ENCODE measurements at regions not wholly inside any gene's neighbourhood (a gene's known extent, or its start where the extent isn't known, plus 50 kb on each side); places are given as distances from the start of the nearest gene placed in this dataset.

DNA sequence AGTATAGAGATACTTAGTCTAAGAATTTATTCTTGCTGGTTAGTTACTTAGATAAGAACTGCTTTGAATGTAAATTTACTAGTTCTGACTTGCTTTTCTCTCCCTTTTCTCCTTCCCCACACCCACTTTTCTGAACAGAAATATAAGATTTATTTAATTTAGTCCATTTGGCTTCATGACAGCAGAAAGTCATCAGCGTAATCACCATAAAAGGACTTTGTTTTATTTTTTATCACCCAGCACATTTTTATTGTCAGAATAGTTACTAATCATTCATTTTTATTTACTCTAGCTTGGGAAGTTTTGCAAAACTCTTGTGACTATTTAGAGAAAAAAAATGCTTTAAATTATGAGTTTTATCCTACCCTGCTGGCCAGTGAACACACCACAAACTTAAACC, 197.2 kb downstream of the CHRM3 start:
- no peaks in the 10 kb centered on the region for H3K27me3 ChIP-seq
- H3K4me3 ChIP-seq, result no peak overlapping the region
- ATAC-seq, result no peak
- TF ChIP-seq, protein P1, sequence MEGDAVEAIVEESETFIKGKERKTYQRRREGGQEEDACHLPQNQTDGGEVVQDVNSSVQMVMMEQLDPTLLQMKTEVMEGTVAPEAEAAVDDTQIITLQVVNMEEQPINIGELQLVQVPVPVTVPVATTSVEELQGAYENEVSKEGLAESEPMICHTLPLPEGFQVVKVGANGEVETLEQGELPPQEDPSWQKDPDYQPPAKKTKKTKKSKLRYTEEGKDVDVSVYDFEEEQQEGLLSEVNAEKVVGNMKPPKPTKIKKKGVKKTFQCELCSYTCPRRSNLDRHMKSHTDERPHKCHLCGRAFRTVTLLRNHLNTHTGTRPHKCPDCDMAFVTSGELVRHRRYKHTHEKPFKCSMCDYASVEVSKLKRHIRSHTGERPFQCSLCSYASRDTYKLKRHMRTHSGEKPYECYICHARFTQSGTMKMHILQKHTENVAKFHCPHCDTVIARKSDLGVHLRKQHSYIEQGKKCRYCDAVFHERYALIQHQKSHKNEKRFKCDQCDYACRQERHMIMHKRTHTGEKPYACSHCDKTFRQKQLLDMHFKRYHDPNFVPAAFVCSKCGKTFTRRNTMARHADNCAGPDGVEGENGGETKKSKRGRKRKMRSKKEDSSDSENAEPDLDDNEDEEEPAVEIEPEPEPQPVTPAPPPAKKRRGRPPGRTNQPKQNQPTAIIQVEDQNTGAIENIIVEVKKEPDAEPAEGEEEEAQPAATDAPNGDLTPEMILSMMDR (IDR thresholded peaks at IDR 0.05), result no peak
- intact Hi-C loops (cut with DNase I), result no loop called here
- H3K4me1 ChIP-seq, result no peaks in the 10 kb centered on the region
- H3K36me3 ChIP-seq, result no peaks in the 10 kb centered on the region
- DNase-seq, result no peak
- H3K9me3 ChIP-seq, result no peaks in the 10 kb centered on the region
- no peak overlapping the region for H3K27ac ChIP-seq

DNA sequence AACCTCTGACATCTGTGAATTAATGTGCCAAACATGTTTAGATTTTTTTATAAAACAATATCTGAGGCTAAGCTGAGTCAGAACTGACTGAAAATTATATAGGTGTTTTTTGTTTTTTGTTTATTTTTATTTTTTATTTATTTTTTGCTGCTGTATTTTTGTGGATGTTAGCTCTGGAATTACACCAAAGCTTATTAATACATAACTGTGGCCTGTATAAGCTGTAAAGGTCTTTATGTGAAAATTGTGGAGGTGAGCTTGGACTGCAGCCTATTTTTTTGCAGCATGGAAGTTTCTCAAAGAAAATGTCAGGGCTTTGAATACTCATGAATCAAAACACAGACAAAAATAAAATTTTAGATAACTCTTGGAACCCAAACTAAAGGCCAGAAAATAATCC, 199.8 kb downstream of the CHRM3 start:
- no peak overlapping the region for H3K27ac ChIP-seq
- ATAC-seq, result no peak

GRCh38 chr1:239587066-239587465, 200.7 kb downstream of the CHRM3 start:
- DNase-seq (no peak), ATAC-seq (peak; percentile 53)
- intact Hi-C loops (cut with DNase I), result no loop called here
- Histone ChIP-seq H3K4me1 (no peaks in the 10 kb centered on the region), H3K4me3 (no peak overlapping the region), H3K36me3 (no peaks in the 10 kb centered on the region), H3K27ac (no peak overlapping the region), H3K27me3 (no peaks in the 10 kb centered on the region), H3K9me3 (no peaks in the 10 kb centered on the region)
- TF ChIP-seq, protein P1 (IDR thresholded peaks at IDR 0.05), result no peak

More for the DNA sequence above, 199.8 kb downstream of the CHRM3 start:
- intact Hi-C loops (cut with DNase I), result no loop called here
- no peak overlapping the region for H3K4me3 ChIP-seq
- no peaks in the 10 kb centered on the region for H3K9me3 ChIP-seq
- TF ChIP-seq, protein P1 (IDR thresholded peaks at IDR 0.05), result no peak
- H3K27me3 ChIP-seq, result no peaks in the 10 kb centered on the region
- H3K4me1 ChIP-seq, result no peaks in the 10 kb centered on the region
- no peaks in the 10 kb centered on the region for H3K36me3 ChIP-seq
- DNase-seq, result no peak

DNA sequence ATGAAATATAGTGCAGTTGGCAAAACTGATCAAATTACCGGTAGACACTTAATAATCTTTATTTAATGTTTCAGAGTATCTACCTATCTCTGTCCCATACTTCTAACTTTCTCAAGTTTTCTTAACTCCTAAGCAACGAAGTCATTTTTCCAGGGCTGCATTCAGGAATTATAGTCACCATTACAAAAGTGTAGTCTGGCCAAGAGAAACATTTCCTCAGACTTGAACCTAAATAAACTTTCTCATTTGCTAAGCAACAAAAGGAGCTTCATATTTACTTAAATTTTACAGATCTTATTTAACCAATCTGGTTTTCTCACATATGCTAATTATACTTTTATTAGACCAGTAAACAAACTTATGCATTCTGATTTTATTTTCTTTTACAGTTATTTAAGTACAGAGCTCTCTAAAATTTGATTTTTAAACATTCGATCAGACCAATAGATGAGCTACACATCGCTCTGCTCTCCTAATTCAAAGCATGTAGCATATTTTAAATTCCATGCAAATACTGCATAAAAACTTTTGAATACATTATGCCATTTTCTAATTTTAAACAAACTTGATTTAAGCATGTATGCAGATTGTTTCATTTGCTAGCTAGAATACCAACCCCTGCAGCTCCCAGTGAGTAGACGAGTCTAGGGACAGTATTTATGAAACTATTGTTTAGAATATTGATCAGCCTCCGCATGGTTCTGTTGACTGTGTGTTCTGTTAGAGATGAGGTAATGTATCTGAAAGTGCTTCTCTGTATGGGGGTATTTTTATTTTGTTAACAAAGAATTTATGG, 201.4 kb downstream of the CHRM3 start:
- DNase-seq, result no peak
- TF ChIP-seq, protein P1 (IDR thresholded peaks at IDR 0.05), result no peak
- intact Hi-C loops (cut with DNase I), result no loop called here
- ATAC-seq, result no peak
- Histone ChIP-seq H3K36me3 (no peaks in the 10 kb centered on the region), H3K27ac (no peak overlapping the region), H3K4me3 (no peak overlapping the region), H3K9me3 (no peaks in the 10 kb centered on the region), H3K27me3 (no peaks in the 10 kb centered on the region), H3K4me1 (no peaks in the 10 kb centered on the region)

DNA sequence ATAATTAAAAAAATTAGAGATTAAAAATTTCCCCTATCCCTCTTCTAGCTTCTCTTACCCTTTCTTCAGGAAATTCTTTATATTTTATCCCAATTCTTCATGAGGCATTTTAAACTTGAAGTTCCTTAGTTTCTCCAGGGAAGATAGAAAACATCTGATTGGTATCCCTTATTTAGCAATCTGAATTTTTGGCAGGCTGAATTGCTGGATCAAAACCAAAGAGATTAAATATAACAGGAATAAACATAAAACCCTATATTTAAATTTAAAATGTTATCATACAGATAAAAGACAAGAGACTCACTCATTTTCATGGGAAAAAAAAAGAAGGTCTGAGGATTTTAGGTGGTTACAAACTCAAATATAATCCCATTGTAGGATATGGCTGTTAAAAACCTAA, 204.2 kb downstream of the CHRM3 start:
- DNase-seq, result no peak
- H3K27me3 ChIP-seq, result no peaks in the 10 kb centered on the region
- intact Hi-C loops (cut with DNase I), result no loop called here
- no peak overlapping the region for H3K4me3 ChIP-seq
- no peak for ATAC-seq
- no peak overlapping the region for H3K27ac ChIP-seq
- no peaks in the 10 kb centered on the region for H3K36me3 ChIP-seq
- no peaks in the 10 kb centered on the region for H3K9me3 ChIP-seq
- TF ChIP-seq, protein P1 (IDR thresholded peaks at IDR 0.05), result no peak
- H3K4me1 ChIP-seq, result no peaks in the 10 kb centered on the region

All from upper lobe of right lung (tissue), 1 donor.